ENCODE measurements at regions not wholly inside any gene's neighbourhood (a gene's known extent, or its start where the extent isn't known, plus 50 kb on each side); places are given as distances from the start of the nearest gene placed in this dataset.

DNA sequence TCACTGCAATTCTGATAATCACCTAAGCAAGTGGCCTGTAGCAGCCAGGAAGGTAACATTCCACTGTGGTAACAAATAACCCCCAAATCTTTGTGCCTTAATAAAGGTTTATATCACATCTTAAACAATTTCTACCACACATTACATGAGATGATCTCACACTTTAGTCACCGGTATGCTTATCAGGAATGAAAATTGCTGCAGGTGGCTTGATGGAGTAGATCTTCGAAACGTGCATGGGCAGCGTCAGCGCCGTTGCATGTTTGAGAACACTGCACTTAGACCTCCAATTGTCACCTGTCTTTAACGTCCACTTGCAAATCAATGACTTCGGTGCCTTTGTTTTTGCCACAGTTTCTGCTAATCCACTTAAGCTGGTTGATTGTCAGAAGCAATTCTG lies 477.4 kb downstream of the VRK1 start:
- TF ChIP-seq, protein P1, sequence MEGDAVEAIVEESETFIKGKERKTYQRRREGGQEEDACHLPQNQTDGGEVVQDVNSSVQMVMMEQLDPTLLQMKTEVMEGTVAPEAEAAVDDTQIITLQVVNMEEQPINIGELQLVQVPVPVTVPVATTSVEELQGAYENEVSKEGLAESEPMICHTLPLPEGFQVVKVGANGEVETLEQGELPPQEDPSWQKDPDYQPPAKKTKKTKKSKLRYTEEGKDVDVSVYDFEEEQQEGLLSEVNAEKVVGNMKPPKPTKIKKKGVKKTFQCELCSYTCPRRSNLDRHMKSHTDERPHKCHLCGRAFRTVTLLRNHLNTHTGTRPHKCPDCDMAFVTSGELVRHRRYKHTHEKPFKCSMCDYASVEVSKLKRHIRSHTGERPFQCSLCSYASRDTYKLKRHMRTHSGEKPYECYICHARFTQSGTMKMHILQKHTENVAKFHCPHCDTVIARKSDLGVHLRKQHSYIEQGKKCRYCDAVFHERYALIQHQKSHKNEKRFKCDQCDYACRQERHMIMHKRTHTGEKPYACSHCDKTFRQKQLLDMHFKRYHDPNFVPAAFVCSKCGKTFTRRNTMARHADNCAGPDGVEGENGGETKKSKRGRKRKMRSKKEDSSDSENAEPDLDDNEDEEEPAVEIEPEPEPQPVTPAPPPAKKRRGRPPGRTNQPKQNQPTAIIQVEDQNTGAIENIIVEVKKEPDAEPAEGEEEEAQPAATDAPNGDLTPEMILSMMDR (conservative IDR thresholded peaks at IDR 0.05), result no peak
- no peak overlapping the region for H3K27ac ChIP-seq

DNA sequence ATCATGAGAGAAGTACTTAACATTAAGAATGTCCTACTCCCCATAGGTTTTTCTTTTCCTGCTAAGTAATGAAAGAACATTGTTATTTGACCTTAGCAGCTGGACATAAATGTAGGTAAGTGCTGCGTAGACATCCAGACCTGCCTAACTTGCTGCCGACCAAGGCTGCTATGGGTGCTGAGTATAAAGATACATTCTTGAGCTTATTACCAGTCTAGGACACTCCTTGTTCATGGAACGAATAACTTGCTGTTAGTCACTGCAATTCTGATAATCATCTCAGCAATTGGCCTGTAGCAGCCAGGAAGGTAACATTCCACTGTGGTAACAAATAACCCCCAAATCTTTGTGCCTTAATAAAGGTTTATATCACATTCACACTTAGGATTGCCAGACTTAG lies 478.1 kb downstream of the VRK1 start:
- H3K27ac ChIP-seq, result no peak overlapping the region
- TF ChIP-seq, protein P1 (conservative IDR thresholded peaks at IDR 0.05), result no peak

DNA sequence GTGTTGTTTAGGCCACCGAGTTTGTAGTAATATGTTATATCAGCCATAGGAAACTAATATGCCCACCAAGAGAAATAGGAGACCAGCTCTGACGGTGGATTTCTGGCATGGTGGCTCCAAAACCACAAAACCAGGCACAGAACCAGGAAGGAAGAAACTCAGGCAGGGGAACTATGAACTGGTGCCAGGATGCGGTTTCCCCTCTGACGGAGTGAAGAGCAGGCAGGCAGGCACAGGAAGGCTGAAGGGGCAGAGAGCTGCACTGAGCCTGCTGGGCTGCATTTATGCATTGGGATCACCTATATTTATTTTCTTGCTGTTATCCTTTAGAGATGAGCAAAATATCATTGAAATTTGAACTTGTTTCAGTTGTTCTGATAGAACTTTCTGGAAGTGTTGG lies 479.4 kb downstream of the VRK1 start:
- H3K27ac ChIP-seq, result no peak overlapping the region
- TF ChIP-seq, protein P1 (conservative IDR thresholded peaks at IDR 0.05), result no peak

DNA sequence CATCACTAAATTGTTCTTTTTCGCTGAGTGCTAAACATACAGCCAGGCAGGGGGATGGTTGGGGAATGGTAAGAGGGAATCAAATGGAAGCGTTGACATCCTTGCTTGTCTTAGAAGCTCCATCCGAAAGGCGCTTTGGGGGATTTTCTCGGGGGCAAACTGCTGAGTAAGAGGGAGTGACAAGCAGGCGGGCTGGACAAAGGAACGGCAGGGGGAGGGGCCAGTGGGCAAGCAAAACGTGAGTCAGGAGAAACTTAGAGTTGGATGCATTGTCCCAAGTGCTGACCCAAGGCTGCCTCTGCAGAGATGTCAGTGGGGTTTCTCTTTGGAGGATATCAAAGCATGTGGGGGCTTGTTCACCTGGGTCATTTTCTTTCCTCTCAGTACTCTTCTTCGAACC lies 480.5 kb downstream of the VRK1 start:
- no peak overlapping the region for H3K27ac ChIP-seq
- TF ChIP-seq, protein P1 (conservative IDR thresholded peaks at IDR 0.05), result no peak

DNA sequence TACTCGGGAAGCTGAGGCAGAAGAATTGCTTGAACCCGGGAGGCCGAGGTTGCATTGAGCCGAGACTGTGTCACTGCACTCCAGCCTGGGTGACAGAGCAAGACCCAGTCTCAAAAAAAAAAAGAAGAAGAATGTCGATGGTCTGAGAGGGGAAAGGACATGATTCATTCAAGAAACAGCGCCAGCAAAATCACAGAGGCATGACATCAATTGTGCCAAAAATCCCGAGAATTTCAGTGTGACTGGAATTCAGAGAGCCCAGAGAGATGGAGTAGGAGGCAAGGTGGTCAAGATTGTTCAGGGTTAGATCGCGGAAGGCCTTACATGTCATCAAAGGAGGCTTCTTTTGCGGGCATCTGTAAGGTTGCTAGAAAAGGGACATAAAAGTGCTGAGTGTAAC lies 483.3 kb downstream of the VRK1 start:
- TF ChIP-seq, protein P1 (conservative IDR thresholded peaks at IDR 0.05), result no peak

DNA sequence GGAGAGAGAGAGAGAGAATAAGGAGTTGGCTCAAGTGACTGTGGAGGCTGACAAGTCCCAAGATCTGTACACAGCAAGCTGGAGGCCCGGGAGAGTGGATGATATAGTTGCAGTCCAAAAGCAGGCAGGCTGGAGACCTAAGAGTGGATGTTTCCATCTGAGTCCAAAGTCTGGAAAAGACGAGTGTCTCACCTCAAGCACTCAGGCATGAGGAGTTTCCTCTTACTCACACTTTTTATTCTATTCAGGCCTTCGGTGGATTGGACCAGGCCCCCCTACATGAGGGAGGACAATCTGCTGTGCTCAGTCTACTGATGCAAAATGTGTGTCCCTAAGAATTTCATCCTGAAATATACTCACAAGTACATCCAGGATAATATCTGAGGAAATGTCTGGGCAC lies 484.6 kb downstream of the VRK1 start:
- no peak overlapping the region for H3K27ac ChIP-seq
- TF ChIP-seq, protein P1 (conservative IDR thresholded peaks at IDR 0.05), result no peak

More for the DNA sequence above, 483.3 kb downstream of the VRK1 start:
- H3K27ac ChIP-seq, result no peak overlapping the region

DNA sequence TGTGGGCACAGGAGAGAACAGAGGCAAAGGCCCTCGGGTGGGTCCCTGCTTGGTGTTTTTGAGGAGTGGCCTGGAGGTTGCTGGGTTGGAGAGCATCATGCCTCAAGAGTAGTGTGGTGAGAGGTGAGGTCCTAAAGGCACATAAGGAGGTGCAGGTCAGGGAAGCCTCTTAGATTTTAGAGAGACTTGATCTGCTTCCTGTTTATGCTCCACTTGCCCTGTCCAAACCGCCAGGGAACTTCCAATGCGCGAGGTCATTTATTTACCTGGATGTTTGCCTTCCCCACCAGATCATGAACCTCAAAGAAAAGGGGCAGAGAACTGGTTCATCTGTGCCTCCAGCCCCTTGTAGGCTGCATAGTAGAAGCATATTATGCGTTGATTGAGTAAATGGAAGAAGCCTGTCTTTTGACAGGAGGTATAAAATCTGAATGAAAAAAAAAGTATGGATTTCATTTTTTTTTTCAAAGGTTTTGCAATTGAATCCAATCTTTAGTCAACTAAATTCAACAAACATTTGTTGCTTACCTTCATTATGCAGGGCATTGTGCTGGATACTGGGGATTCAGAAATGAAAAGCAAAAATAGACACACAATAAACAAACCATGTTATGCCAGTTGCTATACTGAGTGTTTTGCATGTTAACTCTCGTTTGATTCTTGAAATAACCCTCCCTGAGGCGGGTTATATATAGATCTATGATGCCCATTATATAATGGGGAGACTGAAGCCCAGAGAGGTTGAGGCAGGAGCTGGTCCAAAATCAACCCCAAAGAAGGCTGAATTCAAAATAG lies 485.2 kb downstream of the VRK1 start:
- TF ChIP-seq, protein P1 (conservative IDR thresholded peaks at IDR 0.05), result no peak
- no peak overlapping the region for H3K27ac ChIP-seq
